CD4-positive, alpha-beta T cell treated with Interleukin-12 subunit alpha and Interleukin-12 subunit beta, for 1 hour (primary cell): ENCODE measurements at regions not wholly inside any gene's neighbourhood (a gene's known extent, or its start where the extent isn't known, plus 50 kb on each side); places are given as distances from the start of the nearest gene placed in this dataset.
"Not testable (repeated sequence)": the region's sequence is repeated elsewhere in the genome, so short reads cannot be mapped to it uniquely, and the experiment has no call there.

Experiments used
- DNase-seq: peaks from one replicate; pipeline ENCODE4 v3.0.0-alpha.2; 2020

DNA sequence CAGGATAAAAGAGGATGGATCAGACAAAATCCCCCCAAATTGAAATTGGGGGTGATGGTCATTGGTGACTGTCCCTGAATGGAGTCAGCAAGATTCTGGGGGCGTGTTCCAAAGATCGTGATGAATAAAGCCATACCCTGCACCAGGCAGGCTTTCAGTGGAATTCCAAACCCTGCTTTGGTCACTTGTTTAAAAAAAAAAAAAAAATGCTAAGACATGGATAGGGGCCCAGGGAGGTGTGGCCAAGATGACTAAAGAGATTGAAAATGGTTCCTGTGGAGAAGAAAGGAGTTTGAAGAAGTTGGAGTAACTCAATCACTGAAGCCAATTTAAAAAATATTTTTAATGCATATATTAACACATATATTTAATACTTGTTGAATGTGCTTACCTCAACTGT lies 161.4 kb upstream of the KCNG1 start:
- no peak for DNase-seq

DNA sequence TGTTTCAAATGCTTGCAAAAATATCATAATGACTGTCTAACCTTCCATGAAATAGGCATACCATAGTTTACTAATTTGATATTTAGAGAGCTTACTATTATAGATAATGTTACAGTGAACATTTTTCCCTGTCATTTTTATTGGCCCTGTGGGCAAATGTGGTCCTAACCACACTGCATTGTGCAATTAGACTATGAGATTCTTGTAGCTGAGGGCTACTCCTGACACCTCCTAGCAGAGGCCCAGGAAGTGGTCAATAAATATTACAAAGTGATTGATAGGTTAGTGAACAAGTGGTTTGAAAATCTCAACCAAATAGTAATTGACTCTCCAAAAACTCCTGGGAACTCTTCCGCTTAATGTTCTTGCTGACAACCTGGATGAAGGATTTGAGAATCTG lies 160.5 kb upstream of the KCNG1 start:
- DNase-seq: no peak

DNA sequence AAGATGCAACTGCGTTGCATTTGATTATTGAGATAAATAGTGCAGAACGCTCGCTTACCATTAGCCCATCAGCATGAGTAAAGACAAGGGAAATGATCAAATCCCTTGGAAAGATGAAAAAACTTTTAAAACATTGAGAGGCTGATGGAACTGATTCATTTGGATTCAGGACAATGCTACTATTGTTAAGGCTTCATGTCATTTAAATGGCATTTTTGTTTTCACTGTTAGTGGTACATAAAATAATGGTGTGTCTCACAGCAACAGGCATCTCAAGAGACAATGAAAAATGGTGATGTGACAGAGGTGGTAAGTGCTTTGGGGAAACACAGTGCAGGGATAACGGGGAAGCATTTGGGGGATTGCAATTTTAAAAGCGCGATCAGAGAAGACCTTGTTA lies 159.7 kb upstream of the KCNG1 start:
- DNase-seq: no peak

DNA sequence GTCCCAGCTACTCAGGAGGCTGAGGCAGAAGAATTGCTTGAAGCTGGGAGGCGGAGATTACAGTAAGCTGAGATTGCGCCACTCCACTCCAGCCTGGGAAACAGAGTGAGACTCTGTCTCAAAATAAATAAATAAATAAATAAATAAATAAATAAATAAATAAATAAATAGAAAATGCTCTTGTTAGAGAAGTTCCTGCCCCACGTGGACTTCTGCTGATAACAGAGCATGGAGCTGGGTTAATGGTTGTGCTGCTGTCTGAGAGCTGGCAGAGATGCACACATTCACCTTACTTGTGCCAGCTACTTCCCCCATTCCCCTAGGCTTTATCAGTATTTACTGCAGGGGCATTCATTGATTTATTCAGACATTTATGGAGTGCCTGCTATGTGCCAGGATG lies 155.2 kb upstream of the KCNG1 start:
- no peak for DNase-seq

DNA sequence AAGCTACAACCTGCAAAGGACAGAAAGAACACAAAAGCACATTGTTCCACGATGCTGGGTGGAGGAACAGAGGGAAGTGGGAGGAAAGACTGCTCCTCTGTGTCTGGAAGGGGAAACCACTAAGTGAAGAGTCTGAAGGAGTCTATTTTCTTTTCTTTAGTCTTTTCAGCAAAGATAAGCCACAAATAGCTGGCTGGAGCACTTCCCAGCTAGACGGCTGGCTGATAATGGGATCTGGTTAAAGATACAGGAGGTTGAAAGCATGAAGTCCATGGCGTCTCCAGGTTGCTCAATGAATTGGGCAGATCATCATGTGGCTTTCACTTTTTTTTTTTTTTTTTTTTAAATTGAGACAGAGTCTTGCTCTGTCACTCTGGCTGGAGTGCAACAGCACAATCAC lies 154.0 kb upstream of the KCNG1 start:
- DNase-seq: no peak

DNA sequence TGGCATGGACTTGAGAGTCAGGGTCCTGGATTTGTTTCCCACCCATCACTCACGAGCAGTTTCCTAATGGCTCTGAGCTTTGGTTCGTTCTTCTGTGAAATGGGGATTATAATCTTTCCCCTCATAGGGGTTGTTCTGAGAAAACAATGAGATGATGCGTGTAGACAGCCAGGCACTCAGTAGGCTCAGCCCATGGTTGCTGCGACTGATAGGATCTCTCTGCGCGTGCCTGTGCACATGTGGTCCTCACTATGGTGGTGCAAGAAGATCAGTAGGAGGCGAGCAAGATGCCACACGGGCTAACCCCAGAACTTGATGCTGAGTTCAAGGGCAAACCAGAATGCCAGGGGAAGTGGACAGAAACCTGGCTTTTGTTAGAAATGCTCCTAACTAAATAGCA lies 153.5 kb upstream of the KCNG1 start:
- no peak for DNase-seq

DNA sequence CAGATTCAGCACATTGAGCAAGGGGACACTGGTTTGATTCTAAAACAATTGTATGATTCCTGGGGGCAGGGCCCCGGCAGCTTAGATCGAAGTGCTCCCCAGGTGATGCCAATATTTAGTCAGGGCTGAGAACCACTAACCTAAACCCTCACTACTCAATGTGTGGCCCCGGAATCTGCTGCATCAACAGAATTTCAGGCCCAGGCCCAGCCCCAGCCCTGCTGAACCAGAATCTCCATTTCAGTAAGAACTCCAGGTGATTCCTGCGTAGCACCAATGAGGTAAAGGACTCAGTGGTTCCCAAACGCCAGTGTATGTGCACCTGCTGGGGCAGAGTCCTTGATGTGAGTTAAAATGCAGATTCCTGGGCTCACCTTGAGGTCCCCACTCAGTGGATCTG lies 152.8 kb upstream of the KCNG1 start:
- DNase-seq: no peak

DNA sequence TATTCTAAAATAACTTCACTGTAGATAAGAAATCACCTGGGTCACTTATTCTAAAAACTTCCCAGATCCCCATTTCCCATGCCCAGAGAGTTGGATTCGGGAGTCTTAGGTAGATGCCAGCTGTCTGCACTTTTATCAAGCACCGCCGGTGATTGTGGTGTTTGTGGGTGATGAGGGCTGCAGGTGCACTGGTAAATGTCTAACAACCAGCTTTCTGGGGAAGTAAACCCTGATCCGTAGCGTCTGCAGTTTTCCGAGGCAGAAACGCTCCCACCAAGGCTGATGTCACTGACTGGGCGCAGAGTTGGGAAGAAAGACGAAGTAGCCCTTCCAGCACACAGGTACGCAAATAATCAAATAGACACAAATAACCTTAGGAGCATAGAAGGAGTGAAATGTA lies 152.2 kb upstream of the KCNG1 start:
- no peak for DNase-seq

DNA sequence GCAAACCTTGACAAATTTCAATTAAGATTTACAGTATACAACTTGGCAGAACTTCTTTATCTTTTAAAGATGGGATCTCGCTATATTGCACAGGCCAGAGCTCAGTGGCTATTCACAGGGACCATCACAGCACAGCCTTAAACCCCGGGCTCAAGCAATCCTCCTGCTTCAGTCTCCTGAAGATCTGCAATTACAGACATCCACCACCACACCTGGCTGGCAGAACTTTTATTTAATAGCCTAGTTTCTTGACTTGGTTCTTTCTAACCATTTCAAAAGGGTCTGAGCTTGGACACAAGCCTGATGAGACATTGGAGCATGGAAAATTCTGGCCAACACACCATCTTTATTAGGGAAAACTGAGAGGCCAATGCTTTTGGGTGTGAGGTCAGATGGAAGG lies 151.6 kb upstream of the KCNG1 start:
- DNase-seq: no peak

DNA sequence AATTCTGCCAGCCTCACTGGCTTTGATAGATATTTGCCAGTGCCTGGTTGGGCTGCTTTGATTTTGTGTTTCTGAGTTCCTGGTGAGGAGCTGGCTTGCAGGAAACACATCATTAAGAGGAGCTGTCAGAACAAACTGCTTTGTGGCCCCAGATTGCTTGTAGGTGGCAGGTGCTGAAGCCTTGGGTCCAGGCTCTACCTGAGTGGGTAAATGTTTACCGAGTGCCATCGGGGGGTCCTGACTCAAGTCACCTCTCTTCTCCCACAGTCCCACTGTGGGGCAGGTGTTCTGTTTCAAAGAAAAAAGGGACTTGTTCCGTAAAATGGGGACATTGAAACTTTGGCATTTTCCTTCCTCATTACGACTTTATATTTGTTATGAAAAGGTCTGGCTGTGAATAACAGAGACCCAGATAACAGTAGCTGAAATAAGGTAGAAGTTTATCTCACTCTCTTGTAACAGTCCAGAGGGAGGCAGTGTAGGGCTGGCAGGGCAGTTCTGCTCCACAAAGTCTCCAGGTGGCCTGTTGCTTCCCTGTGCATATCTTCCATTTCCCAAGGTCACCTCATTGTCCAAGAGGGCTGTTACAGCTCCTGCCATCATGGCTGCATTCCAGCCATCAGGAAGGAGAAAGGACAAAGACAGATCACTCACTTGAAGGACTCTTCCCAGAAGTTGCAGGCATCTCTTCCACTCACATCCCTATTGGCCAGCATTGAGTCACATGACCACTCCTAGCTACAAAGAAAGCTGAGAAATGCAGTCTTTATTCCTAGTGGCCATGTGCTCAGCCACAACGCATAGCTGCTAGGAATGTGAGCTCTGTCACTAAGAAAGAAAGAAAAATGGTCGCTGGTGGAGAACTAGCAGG lies 149.9 kb upstream of the KCNG1 start:
- DNase-seq: no peak

DNA sequence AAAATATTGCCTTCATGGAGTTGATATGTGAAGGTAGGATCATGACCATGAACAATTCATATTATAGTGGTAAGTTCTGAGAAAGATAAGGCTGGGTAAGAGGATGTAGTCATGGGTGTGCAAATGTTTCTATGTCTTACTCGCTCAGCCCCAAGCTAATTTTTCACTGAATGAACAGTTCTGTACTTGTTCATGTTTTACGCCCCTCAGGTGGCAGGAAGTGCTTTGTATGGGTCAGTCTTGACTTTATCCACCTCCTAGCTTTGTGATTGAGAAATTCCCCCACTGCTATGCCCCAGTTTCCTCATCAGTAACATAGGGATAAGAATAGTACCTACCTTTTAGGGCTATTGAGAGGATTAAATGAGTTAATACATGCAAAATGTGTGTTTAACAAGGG lies 148.2 kb upstream of the KCNG1 start:
- no peak for DNase-seq

DNA sequence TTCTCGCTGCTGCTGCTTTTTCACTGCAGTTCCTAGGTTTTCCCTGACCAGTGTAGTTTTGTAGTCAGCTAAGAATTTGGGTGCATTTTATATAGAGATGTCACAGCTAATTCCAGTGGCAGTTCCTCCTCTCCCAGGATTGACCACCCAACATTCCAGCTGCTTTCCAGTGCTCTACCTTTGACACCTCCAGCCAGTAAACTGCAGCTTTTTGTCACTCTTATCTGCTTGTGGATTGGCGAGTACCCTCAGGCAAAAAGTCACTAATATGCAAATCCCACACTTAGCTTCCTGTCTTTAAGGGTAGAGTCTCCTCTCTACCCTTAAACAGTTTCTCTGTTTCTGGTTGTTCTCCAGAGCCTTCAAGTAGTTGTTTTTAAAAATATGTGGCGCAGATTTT lies 146.9 kb upstream of the KCNG1 start:
- DNase-seq: no peak

DNA sequence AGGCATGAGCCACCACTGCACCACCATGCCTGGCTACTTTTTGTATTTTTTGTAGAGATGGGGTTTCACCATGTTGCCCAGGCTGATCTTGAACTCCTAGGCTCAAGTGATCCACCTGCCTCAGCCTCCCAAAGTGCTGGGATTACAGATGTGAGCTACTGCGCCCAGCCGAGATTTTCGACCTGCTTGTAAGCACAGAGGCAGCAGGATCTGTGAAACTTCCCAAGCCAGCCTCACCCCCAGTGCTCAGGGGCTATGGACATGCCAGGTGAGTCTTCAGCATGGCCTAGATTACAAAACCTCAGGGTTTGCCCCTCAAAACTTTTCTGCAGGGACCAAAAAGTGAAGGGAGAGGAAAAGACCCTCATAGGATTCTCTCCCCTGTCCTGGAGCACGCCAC lies 145.0 kb upstream of the KCNG1 start:
- DNase-seq: not testable (repeated sequence)

DNA sequence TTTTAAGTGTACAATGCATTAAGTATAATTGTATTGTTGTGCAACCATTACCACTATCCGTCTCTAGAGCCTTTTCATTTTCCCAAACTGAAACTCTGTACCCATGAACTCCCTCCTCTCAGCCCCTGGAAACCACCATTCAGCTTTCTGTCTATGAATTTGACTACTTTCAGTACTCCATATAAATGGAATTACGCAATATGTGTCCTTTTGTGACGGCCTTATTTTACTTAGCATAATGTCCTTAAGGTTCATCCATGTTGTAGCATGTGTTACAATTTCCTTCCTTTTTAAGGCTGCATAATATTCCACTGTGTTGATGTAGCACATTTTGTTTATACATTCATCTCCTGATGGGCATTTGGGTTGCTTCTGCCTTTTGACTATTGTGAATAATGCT lies 143.6 kb upstream of the KCNG1 start:
- no peak for DNase-seq

DNA sequence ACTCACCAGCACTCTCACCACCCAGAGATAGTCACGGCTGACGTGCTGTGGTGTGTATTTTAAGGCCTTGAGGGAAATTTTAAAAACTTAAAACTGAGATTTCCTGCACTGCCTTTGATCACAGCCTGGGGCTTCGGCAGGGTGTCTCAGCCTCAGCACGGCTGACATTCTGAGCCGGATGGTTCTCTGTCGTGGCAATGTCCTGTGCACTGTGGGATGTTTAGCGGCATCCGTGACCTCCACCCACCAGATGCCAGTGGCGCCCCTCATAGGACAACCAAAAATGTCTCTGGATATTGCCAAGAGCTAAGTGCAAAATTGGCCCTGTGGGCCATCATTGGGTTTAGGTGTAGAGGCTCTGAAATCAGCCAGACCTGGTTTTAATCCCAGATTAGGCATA lies 142.2 kb upstream of the KCNG1 start:
- DNase-seq: no peak

DNA sequence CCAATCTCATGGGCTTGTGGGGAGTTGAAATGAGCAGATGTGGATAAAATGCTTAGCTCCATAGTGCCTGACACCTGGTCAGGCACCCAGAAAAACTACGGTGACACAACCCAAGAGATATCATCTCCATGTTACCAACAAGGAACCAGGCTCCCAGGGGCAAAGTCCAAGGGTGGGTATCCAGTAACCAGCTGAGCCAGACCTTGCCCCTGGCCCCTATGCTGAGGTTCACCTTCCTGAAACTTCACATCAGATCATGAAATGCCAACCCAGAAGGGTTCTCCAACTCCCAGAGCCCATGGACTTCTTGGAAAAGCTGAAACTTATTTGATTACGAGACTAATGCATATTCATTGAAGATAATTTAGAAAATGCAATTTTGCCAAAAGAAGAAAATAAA lies 141.8 kb upstream of the KCNG1 start:
- DNase-seq: no peak

DNA sequence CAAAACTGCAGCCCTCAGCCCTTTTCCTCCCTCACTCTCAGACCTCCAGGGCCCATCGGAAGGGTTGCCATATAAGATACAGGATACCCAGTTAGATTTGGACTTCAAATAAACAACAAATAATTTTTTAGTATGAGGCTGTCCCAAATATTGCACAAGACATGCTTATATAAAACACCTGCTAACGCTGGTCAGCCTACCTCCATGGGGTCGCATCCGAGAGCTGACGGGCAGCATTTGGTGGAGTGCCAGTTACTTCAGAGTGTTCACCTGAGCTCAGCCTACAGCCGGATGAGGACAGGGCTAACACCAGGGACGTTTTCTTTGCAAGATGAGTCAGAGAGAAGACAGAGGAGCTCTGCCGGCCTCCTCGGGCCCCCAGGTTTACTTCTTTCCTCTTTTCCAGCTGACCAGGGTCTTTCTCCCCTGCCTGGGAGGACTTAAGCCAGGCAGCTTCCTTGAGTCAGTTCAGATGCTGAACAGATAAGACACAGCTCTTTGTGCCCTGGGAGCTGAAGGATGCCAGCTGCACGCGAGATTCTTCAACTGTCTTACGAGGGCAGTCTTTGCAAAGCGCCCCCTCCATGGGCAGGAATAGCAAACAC lies 141.2 kb upstream of the KCNG1 start:
- no peak for DNase-seq

DNA sequence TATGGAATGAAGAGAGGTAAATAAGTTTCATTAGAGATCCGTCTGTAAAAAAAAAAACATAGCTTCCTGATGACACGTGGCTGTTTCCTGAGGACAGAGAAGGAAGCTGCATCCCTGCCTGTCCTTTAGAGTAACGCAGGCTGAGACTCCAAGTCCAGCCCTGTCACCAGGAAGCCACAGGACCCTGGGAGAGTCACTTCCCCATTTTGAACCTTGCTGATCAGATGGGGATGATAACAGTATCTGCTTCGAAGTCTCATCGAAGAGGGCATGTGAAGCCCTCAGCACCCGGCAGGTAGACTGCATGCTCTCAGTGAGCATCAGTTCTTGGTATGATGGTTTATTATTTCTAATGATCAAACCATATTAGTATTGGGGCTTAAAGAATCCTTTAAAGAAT lies 139.1 kb upstream of the KCNG1 start:
- DNase-seq: no peak

DNA sequence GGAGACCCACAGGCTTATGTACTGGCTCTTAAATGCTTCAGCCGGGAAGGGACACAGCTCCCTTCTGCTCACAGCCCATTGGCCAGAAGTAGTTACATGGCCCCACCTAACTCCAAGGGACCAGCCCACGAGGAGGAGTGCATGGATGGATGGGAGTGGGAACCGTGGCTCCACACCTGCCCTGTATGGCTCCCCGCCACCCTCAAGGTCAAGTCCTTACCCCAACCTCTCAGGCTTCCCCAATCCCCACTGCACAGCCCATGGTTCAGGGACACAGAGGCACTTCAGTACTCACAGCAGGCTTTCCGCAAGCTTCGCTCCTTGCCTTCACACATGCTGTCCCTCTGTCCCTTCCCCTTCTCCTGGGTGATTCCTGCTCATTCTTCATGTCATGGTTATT lies 137.9 kb upstream of the KCNG1 start:
- no peak for DNase-seq

DNA sequence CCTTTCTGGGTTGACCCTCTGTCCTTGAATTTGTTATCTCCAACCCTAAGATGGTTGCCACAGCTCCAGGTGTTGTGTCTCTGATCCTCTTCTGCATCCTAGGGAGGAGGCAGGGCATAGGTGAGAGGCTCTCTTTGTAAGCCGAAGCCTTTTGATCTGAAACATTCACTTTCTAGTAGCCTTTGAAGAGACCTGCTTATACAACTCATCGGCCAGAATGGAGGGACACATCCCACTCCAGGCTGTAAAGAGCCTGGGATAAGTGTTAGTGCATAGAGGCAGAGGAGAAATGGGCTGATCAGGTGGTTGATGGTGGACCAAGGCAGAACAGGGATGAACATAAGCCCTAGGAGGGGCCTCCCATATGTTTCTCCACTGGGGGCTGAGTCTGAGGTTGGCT lies 137.1 kb upstream of the KCNG1 start:
- DNase-seq: no peak

DNA sequence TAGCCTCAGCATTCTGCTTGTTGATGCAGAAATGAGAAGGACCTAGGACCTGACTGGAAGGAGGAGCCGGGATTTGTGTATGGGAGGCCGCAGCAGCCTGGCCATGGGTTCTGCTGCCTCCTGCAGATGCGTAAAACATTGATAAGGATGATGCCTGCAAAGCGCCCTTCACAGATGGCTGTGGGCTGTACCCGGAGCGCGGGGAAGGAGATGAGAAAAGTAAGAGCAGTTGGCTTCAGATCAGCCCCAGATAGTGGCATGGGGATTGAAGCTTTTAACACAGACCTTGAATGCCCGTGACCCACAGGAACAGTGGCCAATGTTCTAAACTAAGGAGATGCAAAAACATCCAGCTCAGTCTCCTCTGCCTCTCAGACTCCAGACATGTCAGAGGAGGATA lies 136.4 kb upstream of the KCNG1 start:
- no peak for DNase-seq

DNA sequence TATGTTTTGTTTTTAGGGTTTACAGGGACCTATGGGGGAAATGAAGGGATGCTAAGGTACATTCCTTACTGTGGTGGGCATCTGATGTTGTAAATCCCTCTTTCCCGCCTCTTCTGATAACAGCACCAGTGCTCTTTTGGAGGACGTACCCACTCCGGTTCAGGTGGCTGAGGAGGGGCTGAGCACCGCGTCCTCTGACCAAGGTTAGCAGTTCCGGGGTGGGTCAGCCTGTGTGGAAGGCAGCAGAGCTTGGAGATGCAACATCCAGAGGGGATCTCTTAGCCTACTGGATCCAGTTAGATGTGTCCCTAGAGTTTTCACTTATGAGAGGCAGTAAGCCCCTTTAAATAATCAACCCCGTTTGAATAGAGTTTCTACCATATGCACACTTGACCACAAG lies 135.3 kb upstream of the KCNG1 start:
- DNase-seq: no peak

DNA sequence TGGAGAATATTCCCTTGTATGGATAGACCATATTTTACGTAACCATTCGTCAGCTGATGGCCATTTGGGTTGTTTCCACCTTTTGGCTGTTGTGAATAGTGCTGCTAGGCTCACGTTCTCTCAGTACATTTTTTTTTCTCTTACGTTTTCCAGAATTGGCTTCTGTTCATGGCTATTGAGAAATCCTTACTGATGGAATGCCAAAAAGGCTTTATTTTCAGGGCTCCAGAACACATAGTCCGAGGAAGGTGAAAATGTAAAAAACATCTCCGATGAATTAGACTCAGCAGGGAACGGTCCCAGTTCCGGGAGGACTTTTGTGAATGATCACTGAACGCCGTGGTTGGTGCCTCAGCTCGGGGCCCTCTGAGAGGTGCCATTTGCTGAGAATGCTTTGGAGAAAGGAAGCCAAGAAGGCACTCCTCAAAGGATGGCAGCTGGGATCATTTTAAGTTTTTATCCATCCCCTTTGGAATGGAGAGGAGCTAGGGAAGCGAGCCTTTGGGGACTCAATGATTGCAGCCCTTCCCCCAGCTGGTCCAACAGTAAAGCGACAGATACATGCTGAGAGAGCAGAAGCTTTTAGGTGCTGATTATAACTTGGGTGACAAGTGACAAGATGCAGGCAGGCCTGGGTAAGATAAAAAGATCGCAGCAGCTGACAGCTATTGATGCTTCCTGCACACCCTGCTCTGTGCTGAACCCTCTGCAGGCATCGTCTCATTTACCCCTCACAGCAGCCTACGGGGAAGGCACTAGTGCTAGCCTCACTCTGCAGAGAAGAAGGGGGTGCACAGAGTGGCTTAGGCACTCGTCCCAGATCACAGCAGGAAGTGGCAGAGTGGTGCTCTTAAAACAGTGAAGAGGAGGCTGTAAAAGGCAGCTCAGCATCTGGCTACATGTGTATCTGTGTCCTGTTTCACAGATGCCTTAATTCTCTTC lies 133.4 kb upstream of the KCNG1 start:
- no peak for DNase-seq
